ENCODE measurements at regions not wholly inside any gene's neighbourhood (a gene's known extent, or its start where the extent isn't known, plus 50 kb on each side); places are given as distances from the start of the nearest gene placed in this dataset.
"Not testable (repeated sequence)": the region's sequence is repeated elsewhere in the genome, so short reads cannot be mapped to it uniquely, and the experiment has no call there.

DNA sequence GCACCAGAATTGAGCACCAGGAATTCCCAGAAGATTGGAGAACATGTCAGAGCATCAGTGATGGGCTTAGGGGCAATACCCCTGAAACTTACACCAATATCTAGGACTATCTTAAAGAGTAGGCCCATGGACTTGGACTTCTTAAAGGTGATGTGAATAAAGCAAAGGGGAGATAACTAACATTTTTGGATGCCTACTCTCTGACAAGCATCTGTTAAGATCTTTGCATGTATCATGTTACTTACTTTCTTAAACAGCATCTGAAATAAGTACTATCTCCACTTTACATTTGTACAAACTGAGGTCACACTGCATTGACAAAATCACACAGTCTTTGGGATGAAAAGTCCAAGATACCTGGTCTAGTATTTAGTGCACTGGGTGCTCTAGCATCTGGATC, 258.6 kb upstream of the ARSJ start:
- DNase-seq (ENCODE audit: low read depth in 3 of 3, low spot score in 1 of 3), result no peak

DNA sequence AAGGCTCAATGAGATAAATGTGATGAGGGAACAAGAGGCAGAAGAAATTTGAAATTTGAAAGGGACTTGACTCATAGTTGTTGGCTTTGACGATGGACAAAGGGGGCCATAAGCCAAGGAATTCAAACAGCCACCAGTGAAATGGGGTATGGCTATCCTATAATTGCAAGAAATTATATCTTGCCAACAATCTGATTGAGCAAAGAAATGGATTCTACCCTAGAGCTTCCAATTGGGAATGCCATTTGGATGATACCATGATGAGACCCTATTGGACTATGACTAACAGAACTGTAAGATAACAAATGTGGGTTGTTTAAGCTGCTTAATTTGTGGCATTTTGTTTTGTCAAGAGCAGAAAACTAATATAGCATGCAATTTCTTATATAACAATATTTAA, 270.1 kb upstream of the ARSJ start:
- DNase-seq (ENCODE audit: low read depth in 3 of 3, low spot score in 1 of 3), result no peak

- no peak for DNase-seq (ENCODE audit: low read depth in 3 of 3, low spot score in 1 of 3)
These were observed 270.5 kb upstream of the ARSJ start for GRCh38 chr4:114249976-114250375.

- no peak for DNase-seq (ENCODE audit: low read depth in 3 of 3, low spot score in 1 of 3)
These were observed 271.0 kb upstream of the ARSJ start for GRCh38 chr4:114250439-114250891.

DNA sequence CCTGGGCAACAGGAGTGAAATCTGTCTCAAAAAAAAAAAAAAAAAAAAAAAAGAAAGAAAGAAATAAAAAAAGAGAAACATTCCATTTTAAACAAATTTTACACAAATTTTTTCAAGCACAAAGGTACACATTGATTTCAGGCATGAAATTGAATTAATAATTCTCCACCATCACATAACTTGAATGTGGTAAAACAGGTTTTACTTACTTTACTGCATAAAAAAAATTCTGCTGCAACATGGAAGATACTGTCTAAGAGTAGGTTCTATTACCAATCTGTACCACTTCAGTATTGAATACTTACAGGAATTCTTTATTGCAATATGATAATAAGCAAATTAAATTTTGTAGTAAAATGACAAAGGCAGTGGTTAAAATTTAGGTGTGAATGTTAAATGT, 271.6 kb upstream of the ARSJ start:
- DNase-seq (ENCODE audit: low read depth in 3 of 3, low spot score in 1 of 3), result no peak

DNA sequence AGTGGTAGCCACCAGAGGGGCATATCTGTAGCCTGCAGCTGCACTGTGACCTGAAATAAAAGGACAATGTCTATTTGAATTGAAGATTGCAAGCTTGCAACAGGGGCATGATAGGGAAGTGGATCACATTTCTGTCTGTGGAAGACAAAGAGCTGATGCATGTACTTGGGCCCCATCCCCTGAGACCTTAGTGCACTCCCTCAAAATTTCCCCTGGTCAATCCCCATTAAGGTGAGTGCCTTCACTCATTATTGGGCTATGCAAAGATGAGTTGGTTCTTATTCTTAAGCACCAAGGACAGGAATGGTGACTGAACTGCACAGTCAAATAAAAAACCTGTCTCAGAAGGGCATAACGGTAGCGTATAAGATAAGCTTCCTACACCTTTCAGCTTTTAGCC, 273.1 kb upstream of the ARSJ start:
- no peak for DNase-seq (ENCODE audit: low read depth in 3 of 3, low spot score in 1 of 3)

- no peak for DNase-seq (ENCODE audit: low read depth in 3 of 3, low spot score in 1 of 3)
These were observed 278.1 kb upstream of the ARSJ start for GRCh38 chr4:114257501-114257900.

GRCh38 chr4:114262421-114262820, 283.0 kb upstream of the ARSJ start:
- DNase-seq (ENCODE audit: low read depth in 3 of 3, low spot score in 1 of 3), result not testable (repeated sequence)

GRCh38 chr4:114263233-114263632, 283.8 kb upstream of the ARSJ start:
- no peak for DNase-seq (ENCODE audit: low read depth in 3 of 3, low spot score in 1 of 3)

DNA sequence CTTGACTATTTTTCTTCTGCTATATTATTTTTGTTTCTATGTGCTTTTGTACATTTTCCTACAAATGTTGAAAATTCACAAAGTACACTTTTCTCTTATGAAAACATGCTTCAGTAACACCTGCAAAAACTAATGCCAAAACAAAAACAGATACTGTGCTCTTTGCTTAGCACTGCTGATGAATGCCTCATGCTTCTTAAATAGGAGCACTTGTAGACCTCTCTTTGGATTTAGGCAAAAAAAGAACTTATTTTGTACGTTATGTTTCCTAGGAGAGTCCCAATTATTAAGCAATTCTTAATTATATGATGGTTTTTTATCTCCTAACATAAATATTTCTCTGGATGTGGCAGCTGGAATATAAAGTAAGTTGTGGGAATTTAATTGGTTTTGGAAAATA, 285.0 kb upstream of the ARSJ start:
- no peak for DNase-seq (ENCODE audit: low read depth in 3 of 3, low spot score in 1 of 3)

GRCh38 chr4:114264877-114265291, 285.4 kb upstream of the ARSJ start:
- no peak for DNase-seq (ENCODE audit: low read depth in 3 of 3, low spot score in 1 of 3)

- DNase-seq (ENCODE audit: low read depth in 3 of 3, low spot score in 1 of 3), result no peak
These were observed 285.9 kb upstream of the ARSJ start for GRCh38 chr4:114265342-114265741.

GRCh38 chr4:114267976-114268375, 288.5 kb upstream of the ARSJ start:
- DNase-seq (ENCODE audit: low read depth in 3 of 3, low spot score in 1 of 3), result no peak

- DNase-seq (ENCODE audit: low read depth in 3 of 3, low spot score in 1 of 3), result no peak
These were observed 291.6 kb upstream of the ARSJ start for GRCh38 chr4:114271031-114271430.

DNA sequence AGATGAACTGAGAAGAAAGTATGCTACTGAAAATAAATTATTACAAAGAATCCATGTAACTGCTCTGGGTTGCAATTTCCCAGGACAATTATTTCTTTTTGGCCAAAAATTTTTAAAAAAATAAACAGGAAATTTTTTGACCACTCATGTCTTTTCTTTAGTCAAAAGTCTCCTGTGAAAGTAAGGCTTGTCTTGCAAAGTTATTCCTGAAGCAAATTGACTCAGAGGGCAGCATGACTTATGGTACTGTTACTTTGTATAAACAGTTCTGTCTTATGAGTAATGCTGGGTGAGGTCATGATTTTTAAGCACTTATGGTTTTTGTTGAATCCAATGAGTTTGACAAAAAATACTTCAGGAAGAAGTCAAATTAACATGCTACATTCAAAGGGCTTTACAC, 292.8 kb upstream of the ARSJ start:
- no peak for DNase-seq (ENCODE audit: low read depth in 3 of 3, low spot score in 1 of 3)

DNA sequence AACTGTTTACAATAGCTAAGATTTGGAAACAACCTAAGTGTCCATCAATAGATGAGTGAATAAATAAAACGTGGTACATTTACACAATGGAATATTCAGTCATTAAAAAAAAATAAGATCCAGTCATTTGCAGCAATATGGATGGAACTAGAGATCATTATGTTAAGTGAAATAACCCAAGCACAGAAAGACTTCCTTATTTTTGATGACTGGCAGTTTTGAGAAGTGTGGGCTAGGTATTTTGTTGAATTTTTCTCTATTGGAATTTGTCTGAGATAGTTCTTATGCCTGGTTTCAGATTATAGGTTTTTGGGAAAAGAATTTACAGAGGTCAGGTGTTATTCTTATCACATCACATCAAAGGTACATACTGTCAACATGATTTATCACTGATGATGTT, 293.8 kb upstream of the ARSJ start:
- DNase-seq (ENCODE audit: low read depth in 3 of 3, low spot score in 1 of 3), result no peak

DNA sequence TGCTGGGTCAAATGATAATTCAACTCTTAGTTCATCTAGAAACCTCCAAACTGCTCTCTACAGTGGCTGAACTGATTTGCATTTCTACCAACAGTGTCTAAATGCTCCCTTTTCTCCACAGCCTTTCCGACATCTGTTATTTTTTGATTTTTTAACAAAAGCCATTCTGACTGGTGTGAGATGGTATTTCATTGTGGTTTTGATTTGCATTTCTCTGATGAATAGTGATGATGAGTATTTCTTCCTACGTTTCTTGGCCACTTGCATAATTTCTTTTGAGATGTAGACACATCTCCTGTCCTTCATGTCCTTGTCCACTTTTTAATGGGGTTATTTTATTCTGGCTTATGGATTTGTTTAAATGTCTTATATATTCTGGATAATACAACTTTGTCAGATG, 298.2 kb upstream of the ARSJ start:
- DNase-seq (ENCODE audit: low read depth in 3 of 3, low spot score in 1 of 3), result no peak

DNA sequence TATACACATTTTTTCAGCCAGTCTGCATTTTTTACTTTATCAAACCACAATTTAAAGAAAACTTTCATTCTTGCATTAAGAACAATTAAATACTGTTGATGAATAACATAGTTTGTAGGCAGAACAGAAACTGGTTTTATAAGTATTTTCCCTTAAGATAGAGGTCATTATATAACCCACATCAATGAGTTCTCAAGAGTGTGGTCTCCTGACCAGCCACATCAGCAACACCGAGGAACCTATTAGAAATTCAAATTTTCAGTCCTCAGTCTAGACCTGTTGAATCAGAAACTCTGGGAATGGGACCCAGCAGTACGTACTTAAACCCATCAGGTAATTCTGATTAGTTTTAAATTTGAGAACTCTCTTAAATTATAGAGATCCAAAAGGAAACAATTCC, 299.6 kb upstream of the ARSJ start:
- no peak for DNase-seq (ENCODE audit: low read depth in 3 of 3, low spot score in 1 of 3)

DNA sequence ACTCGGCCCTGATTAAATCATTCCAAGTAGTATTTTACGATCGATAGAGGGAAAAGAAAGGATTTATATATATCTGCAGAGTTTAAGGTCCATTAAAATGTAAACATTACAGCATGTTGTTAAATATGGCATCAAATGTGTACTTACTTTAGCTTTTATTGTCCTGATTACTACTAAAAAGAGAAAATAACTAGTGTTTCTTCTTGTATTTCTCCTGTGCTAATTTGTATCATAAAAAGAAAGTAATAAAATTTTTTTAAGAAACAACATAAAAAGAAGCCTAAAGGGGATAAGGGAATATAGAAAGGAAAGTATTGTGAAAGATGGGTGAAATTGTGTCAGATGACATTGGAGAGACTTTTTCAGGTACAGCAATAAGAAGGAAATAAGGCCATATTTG, 300.3 kb upstream of the ARSJ start:
- no peak for DNase-seq (ENCODE audit: low read depth in 3 of 3, low spot score in 1 of 3)

GRCh38 chr4:114280645-114281044, 301.2 kb upstream of the ARSJ start:
- DNase-seq (ENCODE audit: low read depth in 3 of 3, low spot score in 1 of 3), result no peak

DNA sequence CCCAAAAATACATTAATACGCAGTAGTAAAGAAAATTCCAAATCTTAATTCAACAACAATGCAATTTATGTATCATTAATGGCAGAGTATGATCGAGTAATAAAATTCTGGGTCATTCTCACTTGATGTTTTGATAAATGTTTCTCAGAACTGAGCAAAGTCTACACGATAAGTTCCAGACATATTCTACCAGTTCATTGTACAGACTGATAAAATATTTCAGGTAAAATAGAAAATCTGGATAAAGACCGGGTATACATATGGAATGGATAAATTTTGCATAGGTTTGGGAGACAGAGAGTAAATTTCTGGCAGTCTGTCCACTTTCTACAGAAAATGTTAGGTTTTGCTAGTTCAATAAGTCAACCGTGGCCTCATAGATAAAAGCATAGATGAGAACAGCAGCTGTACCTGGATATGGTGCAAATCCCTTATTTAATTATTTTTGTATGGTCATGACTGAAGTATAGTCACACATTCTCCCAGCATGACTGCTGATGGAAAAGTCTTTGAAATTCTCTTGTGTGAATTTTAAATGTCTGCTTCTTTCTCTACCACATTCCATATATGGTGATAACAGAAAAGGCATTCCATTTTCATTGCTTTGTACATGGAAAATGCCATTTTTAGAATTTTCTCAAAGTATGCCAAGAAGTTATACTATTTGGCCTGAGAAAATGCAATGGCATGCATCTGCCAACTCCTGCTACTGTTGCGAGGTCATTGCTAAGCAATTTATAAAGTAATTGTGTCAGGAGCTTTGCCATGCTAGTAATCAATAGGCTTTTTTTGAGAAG, 301.9 kb upstream of the ARSJ start:
- no peak for DNase-seq (ENCODE audit: low read depth in 3 of 3, low spot score in 1 of 3)

GRCh38 chr4:114282937-114283336, 303.5 kb upstream of the ARSJ start:
- DNase-seq (ENCODE audit: low read depth in 3 of 3, low spot score in 1 of 3), result no peak

DNA sequence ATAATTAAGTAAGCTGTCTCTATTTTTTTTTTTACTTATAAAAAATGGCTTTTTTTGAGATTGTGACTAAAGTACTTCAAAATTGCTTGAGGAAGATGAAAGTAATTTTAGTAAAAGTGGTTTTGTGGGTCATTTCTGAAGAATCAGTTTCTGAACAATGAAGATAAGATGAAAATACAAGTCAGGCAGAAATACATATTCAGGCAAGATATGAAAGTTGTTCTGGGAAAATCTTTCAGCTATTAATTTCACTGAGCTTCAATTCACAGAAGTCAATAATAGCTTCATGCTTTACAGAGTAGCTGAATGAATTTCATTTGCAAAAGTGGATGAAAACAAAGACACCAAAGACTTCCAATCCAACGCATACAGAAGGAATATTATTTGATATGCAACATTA, 305.2 kb upstream of the ARSJ start:
- DNase-seq (ENCODE audit: low read depth in 3 of 3, low spot score in 1 of 3), result no peak

All from stimulated activated CD4-positive, alpha-beta T cell treated with anti-CD3 and anti-CD28 coated beads, TNF-alpha, amount 100 ng/mL, for 1 hour (primary cell).